ENCODE measurements at regions not wholly inside any gene's neighbourhood (a gene's known extent, or its start where the extent isn't known, plus 50 kb on each side); places are given as distances from the start of the nearest gene placed in this dataset.

DNA sequence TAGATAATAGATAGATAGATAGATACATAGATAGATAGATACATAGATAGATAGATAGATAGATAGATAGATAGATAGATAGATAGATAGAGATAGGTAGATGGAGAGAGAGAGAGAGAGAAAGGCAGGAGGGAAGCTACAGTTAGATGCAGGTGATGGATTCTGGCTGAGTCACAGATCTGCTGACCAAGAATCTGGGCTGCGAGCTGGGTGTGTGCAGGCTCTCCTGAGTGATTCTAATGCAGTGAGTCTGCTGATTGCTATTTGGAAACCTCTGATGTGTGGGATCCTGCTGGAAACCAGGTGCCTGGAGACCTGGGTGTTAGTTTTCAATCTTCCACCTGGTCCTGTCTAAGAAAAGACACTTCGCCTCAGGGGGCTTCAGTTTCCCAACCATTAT, 1441.8 kb downstream of the TBC1D22A start:
- DNase-seq = no peak

DNA sequence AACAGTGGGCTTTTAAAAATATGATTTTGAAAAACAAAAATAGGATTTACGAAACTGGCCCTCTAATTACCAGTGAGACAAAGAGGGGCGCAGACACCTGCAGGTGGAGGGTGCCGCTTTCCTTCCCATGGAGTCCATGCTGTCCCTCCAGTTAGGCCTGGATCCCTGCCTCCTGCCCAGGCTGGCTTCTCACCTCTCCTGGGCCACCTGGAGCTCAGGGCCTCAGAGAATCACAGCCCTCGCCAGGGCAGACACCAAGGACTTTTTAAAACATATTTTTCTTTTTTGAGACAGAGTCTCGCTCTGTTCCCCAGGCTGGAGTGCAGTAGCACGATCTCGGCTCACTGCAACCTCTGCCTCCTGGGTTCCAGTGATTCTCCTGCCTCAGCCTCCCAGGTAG, 1437.2 kb downstream of the TBC1D22A start:
- no peak for DNase-seq

DNA sequence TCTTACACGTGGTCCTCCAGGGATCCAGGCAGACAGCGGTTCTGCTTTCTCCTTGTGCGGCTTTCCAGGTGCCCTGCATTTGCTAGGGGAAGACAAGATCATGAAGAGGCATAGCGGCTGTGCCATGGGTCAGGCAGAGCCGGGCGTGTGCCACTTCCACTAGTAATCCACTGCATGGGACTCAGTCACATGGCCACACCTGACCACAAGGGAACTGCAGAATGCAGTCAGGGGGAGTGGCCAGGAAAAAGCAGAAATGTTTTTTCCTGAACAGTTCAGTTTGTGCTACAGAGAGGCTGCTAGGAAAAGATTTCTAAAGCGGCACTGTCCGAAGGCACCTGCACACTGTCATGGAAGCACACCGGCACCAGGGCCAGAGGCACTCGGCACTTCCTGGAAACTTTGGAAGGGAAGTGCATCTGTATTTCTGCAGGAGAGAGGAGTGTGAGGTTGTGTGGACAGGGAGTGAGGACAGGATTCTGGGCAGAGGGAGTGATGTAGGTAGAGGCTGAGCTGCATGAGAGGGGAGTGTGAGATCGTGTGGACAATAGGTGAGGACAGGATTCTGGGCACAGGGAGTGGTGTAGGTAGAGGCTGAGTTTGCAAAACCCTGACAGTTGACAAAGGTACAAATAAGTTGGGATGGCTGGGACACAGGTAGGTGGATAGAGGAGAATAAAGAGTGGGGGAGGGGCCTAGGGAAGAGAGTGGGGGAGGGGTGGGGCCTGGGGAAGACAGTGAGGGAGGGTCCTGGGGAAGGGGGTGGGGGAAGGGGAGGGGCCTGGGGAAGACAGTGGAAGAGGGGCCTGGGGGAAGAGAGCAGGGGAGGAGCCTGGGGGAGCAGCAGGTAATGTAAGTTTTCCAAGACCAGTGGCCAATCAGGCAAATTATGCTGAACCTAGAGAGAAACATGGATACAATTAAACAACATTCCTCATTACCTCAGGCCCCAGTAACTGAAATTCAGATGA, 1436.3 kb downstream of the TBC1D22A start:
- no peak for DNase-seq

DNA sequence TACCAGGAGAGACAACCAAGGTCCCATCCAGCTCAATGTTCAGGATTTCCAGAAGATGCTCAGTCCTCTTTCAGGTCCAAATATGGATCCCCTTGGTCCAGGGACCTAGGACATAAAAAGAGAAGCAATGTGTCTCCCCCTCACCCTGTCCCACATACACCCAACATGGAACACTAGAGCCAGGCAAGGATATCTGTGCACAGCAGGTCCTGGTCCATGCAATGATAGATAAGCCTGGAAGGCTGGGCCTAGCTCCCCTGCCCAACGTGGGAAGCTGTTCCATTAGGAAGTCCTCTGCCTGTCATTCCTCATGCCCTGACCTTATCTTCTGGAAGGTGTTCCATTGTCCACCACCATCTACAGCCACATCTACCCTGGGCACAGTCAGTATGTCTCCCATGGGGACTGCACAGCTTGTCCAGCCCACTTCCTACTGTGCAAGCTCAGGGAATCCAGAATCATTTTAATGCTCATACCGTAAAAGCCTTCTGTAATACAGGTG, 1434.8 kb downstream of the TBC1D22A start:
- DNase-seq = no peak

DNA sequence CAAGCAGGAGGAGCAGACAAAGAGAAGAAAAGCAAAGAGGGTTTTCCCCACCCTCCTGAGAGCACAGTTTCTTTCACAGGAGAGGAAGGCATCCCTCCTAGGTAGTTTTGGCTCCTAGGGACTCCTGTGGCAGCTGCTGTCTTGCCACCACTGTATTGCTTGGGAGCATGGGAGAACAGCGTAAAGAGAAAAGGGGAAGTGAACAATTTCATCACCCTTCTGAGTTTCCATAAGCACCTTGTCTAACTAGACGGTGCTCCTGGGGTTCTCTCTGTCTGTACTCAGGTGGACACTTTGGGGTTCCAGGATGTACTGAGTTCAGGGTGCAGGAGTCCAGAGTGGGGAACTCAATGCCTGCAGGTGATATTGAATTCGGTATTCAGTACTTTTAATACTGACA, 1430.5 kb downstream of the TBC1D22A start:
- no peak for DNase-seq

DNA sequence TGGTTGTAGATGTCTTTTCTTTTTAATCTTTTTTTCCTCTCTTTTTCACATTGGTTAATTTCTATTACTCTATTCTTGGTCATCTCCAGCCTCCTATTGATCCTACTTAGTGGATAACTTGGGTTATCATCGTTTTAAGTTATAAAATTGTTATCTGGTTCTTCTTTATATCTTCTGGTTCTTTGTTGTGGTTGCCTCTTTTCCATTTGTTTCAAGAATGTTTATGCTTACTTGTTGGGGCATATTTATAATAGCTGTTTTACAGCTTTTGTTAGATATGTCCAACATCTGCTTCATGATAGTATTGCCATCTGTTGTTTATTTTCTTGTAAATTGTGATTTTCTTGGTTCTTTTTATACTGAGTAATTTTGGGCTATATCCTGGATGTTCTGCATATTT, 1429.6 kb downstream of the TBC1D22A start:
- no peak for DNase-seq

DNA sequence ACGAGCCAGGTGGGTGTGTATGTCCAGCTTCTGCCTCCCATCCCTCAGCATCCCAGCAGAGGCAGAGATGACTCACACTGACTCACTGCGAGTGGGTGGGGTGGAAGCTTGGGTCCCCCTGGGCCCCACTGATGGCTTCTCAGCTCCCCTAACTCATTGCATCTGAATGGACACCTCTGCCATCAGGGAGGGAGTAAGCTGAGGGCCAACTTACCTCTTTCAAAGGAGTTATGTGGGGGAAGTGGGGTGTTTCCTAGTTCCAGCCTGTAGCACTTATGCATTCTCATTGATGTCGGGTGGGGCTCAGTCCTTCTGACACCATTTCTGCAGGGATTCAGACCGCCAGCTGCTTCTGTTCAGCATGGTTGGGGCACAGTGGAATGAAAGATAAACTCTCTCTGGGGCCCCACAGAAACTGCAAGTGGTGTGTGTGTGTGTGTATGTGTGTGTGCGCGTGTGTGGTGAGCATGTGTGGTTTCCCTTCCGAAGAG, 1425.8 kb downstream of the TBC1D22A start:
- DNase-seq = no peak

DNA sequence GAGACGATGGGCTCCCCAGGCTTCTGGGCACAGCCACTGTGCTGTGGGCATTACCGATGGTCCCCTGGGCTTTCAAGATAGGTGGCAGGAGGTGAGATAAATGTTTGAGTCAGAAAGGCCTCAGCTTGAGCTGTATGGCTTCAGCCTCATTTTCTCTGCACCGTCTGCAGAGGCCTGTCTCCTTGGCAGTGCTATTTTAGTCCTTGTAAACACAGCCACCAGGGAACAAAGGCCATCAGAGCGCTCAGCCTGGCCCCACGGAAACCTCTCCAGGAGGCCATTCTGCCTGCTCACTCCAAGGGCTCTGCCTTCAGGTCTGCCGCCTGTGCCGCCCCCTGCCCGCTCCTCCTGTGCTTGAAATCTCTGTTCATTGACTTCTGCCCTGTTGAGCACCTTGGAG, 1424.9 kb downstream of the TBC1D22A start:
- DNase-seq = no peak

DNA sequence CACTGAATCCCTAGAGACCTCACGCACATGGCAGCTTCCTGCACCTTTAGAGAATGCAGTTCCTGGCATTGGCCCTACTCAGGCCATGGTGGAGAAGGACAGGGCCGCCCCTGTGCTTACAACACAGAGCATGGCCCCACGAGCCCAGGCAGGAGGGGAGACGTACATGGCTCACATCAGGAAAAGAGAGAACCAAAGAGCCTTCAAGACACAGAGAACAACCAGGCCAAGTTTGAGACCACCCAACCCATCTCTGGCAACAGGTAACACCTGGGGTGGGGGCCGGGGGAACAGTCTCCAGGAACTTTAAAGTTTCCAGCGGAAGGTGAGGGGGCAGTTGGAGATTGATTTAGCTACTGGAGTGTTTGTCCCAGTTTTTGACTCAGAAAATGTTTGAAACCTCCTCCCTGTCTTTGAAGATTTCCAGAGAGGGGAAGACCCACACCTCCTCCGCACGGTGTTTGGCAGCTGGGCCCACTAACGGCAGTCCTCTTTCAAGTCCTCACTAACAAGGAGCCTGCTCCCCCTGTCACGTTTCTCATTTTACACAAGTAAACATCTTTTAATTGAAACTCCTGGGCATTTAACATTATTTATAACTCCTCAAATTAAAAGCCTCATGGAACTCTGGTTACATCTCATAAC, 1423.8 kb downstream of the TBC1D22A start:
- DNase-seq = no peak

DNA sequence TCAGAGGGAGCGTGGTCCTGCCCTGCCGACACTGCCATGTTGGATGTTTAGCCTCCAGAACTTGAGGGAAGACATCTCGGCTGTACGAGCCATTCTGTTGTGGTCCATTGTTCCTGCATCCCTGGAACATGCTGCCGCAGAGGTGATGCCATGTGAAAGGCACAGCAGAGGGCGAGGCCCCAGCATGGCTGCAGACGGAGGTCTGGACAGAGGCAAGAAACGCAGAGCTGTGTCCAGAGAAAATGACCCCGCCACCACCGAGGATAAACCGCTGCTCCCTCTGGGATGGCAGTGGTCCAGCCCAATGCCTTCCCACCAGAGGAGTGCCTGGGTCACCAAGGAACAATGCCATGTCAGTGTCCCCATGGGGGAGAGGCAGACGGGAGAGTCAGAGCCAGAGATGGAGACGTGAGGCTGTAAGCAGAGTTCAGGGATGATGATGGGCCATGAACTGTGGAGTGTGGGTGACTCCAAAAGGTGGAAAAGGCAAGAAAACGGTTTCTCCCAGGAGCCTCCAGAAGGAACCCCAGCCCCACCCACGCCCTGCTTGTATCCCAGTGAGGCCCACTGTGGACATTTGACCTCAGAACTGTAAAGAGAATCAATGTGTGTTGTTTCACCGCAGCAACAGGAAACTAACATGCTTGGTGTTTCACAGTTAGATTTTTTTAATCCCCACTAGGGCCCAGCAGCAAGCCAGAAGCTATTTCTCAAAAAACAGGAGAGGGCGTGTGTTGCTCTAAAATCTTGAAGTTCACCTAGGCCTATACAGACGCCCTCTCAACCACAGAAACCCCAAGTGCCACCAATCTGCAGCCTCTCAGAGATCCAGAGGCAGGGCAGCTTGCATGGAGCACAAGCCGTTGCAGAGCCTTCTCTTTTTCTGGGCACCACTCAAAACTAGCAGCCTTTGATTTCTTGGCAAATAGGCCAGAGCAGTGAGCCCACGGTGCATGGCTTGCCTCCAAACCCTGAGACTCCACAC, 1422.9 kb downstream of the TBC1D22A start:
- DNase-seq = no peak

DNA sequence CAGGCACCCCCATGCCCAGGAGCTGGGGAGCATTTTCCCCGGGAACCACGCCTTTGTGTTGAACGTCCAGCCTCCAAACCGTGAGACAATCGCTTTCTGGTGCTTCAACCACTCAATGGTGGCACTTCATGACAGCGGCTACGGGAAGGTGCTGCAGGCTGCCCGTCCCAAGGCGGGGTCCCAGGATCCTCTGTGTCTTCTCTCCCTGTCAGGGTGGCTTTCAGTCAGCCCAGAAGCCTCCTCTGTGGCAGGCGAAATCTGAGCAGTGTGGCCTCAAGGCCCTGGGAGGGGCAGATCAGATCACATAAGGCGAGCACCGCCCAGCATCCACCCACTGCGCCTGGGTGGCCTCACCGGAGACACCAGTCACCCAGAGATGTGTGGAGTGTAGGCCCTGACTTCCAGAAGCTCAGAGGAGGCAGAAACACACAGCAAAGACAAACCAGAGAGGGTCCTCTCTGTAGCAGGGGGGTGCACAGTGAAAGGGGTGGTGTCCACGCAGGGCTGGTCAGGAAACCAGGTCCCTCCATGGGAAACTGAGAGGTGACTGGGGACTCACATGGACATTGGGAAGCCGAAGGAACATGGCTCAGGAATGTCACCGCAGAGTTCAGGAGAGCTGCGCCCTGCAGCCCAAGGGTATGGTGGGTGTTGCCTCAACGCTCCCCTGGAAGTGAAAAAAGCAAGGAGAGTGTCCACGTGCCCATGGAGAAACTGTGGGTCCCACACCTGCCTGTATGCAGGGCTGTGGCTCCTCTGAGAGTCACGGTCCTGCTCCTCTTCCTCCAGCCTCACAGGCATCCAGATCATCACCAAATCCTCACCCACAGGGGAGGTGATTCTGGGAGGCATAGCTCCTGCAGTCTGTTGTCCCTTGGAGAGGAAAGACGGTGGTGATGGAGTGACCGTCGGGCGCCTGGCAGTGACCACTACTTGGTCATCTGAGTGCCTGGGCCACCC, 1420.7 kb downstream of the TBC1D22A start:
- no peak for DNase-seq

DNA sequence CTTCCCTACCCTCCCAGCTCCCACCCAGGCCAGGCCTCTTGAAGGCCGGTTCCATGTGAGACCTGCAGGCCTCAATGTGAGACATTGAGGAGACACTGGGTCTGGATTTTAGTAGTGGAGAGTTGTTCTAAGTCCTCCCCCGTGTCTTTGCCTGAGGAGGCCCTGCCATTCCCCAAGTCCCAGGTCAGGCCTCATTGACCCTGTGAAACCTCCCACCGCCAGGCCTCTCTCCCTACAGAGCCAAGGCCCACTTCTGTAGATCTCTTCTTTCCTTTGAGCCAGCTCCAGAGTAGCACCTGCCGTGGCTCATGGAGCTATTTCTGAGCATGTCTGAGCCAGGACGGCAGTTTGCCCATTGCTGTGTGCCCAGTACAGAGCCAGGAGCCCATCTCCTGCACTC, 1419.6 kb downstream of the TBC1D22A start:
- DNase-seq = no peak

DNA sequence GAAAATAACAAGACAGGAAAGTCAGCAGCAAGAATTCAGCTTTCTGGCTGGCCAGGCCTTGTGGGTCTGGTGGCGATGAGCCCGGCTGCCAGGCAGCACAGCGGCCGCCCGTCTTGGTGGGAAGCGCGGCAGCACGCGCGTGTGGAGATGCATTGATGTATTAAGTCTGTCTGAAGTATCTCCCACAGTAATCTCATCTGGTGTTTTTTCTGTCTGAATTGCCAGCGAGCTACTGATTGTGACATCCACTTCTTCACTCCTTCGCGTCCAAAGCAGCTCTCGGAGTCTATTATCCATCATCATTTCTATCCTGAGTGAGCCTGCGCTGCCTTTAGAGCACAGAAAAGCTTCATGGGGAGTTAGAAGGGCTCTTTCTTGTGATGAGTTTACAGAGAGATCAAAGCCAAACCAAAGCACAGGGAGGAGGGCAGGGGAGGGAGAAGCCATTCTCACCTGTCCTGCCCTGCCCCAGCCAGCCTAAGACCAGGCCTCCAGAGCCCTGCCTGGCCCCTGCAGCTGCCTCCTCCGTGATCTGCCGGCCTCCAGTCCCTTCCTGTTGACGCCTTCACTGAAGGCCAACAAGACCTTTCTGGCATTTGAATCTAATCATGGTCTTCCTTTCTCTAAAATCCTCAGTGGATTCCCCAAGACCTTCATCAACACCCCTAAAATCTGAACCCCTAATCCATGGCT, 1419.0 kb downstream of the TBC1D22A start:
- no peak for DNase-seq

DNA sequence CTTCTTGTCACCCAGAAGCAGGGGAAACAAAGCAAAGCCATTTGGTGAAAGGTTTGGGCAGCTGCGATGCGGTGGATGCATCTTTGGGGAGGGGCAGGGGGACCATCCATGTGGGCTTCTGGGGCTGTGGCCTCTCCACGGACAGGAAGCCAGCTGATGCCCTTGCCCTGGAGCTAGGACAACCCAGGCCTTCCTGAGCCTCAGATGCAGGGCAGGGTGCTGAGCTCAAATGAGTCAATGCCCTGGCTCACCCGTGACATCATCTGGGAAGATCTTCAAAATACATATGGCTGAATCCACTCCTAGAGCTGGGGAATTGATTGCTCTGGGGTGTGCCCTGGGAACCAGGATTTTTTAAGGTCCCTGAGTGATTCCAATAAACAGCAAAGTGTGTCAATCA, 1418.2 kb downstream of the TBC1D22A start:
- no peak for DNase-seq

DNA sequence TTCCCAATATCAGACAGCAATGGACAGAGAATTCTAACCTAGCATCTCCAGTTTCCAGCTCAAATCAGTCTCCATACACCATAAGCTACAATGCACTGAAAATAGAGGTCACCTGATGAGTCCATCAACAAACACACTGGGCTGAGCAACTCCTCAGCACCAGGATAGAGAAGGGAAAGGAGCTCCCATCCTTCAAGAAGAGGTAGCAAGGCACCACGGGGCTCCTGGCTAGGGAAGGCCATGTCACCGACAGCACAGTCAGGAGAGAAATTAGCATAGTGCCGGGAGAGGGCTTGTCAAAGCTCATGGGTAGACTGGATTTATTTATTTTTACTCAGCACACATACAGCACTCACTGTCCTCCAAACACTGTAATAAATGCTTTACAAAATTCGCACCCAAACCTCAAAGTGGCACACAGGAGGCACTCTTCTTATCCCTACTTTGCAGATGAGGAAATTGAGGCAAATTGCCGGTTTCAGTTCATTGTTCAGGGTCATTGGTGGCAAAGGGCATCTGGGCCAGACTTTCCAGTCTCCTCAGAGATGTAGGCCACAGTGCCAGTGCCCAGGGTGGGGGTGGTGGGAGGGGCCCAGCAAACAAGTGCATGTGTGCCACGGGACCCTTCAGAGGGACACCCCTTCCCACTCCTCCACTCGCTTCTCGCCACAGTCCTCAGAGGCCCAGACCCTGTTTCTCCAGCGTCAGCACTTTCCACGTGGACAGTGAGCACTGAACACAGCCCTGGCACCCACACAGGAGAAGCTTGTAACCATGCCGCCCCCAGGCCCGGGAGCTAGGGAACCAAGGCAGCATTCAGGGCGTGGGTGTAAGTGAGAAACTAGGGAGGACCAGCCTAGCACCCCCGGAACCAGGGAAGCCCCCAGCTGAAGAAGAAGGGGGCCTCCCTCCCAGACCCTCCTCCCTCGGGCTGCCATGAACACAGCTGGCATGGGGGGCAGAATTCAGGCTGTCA, 1417.4 kb downstream of the TBC1D22A start:
- DNase-seq = no peak

DNA sequence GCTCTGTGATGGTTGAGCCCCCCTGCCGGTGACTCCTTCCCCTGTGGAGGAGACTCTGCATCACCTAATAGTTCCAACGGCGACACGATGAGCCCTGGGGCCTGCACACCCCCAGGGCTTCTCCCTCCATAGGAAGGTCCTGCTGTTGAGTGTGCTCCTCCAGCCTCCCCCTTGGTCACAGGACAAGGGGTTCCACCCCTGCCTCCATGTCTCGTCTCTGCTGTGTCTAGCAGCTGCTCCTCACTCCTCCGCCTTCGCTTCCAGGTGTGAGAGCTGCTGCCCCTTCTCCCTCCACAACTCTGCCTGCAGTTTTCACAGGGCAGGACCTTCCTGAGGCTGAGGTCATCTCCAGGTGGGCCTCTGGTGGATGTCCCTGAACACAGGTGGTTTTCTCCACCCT, 1416.1 kb downstream of the TBC1D22A start:
- no peak for DNase-seq

DNA sequence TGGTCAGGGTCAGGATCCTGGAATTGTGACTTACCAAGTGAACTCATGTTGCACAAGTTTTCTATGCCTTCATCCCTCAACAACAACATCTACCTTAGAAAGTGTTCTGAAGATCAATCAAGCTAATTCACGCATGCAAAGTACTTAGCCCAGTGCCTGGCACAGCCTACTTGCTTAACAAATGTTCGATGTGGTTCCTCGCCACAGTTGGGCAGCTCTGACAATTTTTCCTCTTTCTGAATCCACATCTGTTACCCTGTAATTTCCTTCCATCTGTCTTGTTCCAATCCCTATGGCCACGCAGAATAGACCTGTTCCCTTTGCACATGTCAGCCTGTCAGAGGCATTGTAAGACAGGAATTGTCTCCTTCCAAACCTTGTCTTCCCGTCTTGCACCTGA, 1415.2 kb downstream of the TBC1D22A start:
- peak; percentile 94 for DNase-seq

DNA sequence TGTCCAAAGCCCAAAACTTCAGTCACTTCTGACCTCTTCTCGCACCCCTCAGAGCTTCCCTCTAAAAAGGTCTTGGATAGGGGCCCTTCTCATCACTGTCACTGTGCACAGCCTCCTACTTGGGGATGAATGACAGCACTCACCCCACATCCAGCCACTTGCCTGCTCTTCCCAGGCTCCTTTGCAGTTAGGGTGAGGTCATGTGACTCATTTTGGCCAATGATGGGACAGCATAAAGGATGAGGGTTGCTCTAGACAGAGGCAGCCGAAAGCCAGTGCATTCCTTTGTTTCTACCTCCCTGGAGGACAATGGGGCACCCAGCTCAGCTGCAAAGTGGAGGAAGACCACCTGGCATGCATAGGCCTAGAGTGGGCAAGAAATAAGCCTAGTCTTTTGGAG, 1413.3 kb downstream of the TBC1D22A start:
- no peak for DNase-seq

DNA sequence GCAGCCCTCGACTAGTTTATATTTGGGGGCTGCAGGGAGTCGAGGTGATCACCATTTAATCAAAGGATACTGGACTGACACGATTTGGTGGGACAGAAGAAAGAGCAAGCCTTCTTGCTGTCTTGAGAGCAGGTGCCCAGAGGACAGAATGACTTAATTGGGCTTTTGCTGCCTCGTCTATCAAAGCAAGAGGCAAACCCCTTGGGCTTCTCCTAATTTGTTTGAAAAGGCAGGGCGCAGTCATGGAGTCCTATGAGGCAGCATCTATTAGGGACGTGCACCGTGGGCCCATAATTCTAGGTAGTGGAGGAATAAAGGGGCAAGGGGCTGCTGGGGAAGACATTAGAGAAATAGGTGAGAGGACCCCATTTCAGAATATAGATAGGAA, 1411.3 kb downstream of the TBC1D22A start:
- no peak for DNase-seq
